Lower lobe of right lung (tissue), 2 donors: ENCODE measurements at regions not wholly inside any gene's neighbourhood (a gene's known extent, or its start where the extent isn't known, plus 50 kb on each side); places are given as distances from the start of the nearest gene placed in this dataset.

Source experiments
- ATAC-seq, 2 donors: fragments of 200-7000 bp; cut with Tn5 transposase; one replicate each; pipeline ENCODE4 v1.9.1; 2020 to 2022; ENCODE audit warnings: mild to moderate bottlenecking in 2 of 2, moderate library complexity in 2 of 2
- DNase-seq: peaks from one replicate; pipeline ENCODE4 v3.0.0-alpha.2; 2020
- H3K27ac ChIP-seq: fragments of 200-600 bp; one replicate; pipeline ENCODE4 v1.8.0; 2022
- H3K27me3 ChIP-seq: fragments of 200-600 bp; one replicate; pipeline ENCODE4 v1.8.0; 2022; ENCODE audit warnings: low read depth
- H3K36me3 ChIP-seq: fragments of 200-600 bp; one replicate; pipeline ENCODE4 v1.8.0; 2022; ENCODE audit warnings: mild to moderate bottlenecking
- H3K4me1 ChIP-seq: fragments of 200-600 bp; one replicate; pipeline ENCODE4 v1.8.0; 2022
- H3K4me3 ChIP-seq: fragments of 200-600 bp; one replicate; pipeline ENCODE4 v1.8.0; 2022; ENCODE audit warnings: mild to moderate bottlenecking
- H3K9me3 ChIP-seq: fragments of 200-600 bp; one replicate; pipeline ENCODE4 v1.8.0; 2022
- intact Hi-C: fragments of 100-400 bp; cut with DNase I; formaldehyde crosslinking; loops from one replicate; pipeline ENCODE4 v1.11.0; 2022
- TF ChIP-seq, protein P1 (sequence below): fragments of 200-600 bp; IDR thresholded peaks from one replicate; pipeline ENCODE4 v1.8.0; 2022; ENCODE audit warnings: antibody characterized with exemption, mild to moderate bottlenecking
- donor health status: DM: no; HTN: yes; CAD: no; lungs with severe emphysema.

DNA sequence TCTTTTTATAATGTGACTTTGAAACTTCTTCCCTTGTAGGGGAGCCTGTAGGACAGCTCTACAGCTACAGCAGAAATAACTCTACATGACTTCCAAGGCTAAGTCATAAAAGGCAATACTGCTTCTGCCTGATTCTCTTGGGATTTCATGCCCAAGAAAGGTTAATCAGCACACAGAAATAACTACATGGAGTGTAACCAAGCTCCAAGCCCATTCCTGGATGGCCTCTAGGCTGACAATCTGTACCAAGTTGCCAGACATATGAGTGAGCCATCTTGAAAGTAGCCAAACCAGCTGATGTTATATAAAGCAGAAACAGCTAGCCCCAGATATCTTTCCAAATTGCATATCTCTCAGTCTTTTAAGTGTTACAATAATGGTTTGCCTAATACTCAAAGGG lies 75.8 kb upstream of the OSTN start:
- Histone ChIP-seq H3K4me1 (no peaks in the 10 kb centered on the region), H3K9me3 (no peaks in the 10 kb centered on the region), H3K4me3 (no peak overlapping the region), H3K36me3 (no peaks in the 10 kb centered on the region), H3K27me3 (no peaks in the 10 kb centered on the region), H3K27ac (no peak overlapping the region)
- no peak for ATAC-seq
- intact Hi-C loops: no loop called here
- DNase-seq: no peak
- TF ChIP-seq, protein P1, sequence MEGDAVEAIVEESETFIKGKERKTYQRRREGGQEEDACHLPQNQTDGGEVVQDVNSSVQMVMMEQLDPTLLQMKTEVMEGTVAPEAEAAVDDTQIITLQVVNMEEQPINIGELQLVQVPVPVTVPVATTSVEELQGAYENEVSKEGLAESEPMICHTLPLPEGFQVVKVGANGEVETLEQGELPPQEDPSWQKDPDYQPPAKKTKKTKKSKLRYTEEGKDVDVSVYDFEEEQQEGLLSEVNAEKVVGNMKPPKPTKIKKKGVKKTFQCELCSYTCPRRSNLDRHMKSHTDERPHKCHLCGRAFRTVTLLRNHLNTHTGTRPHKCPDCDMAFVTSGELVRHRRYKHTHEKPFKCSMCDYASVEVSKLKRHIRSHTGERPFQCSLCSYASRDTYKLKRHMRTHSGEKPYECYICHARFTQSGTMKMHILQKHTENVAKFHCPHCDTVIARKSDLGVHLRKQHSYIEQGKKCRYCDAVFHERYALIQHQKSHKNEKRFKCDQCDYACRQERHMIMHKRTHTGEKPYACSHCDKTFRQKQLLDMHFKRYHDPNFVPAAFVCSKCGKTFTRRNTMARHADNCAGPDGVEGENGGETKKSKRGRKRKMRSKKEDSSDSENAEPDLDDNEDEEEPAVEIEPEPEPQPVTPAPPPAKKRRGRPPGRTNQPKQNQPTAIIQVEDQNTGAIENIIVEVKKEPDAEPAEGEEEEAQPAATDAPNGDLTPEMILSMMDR: no peak

DNA sequence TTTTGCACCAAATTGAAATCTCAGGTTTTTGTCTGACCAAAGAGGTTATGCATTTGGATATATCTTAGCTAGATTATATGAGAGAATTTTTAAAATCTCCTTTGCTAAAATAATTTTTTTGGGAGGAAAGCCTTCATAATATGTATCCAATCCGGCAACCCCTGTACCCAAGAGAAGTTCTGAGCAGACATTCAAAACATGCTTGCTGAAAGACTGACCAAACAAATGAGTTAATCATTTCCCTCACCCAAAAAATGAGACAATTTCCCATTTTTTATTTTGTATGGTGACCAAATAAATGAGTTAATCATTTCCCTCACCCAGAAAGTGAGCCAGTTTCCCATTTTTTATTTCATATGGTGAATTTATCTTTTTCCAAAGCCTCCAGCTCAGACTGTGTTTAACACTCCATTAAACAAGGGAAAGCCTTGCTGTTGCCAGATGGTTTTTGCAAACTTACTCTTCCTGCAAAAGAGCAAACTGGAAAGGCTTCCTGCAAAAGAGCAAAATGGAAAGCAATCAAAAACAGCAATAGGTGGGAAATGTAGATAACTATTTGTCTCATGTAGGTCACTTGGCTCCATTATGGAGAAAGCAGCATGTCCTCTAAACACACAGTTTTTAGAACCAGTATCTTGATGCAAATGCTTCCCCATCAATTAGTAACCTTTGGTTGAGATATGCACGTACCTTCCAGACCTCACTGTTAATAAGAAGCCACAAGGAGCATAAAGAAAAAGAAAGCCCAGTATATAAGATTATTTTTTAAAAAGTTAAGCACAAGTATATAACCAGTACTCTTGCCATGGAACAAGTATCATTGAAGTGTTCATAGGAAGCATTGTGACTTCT lies 78.4 kb upstream of the OSTN start:
- ATAC-seq: no peak
- no peaks in the 10 kb centered on the region for H3K27me3 ChIP-seq
- intact Hi-C loops: no loop called here
- no peak for DNase-seq
- no peaks in the 10 kb centered on the region for H3K4me1 ChIP-seq
- TF ChIP-seq, protein P1: no peak
- H3K9me3 ChIP-seq: no peaks in the 10 kb centered on the region
- no peak overlapping the region for H3K27ac ChIP-seq
- no peaks in the 10 kb centered on the region for H3K36me3 ChIP-seq
- no peak overlapping the region for H3K4me3 ChIP-seq

DNA sequence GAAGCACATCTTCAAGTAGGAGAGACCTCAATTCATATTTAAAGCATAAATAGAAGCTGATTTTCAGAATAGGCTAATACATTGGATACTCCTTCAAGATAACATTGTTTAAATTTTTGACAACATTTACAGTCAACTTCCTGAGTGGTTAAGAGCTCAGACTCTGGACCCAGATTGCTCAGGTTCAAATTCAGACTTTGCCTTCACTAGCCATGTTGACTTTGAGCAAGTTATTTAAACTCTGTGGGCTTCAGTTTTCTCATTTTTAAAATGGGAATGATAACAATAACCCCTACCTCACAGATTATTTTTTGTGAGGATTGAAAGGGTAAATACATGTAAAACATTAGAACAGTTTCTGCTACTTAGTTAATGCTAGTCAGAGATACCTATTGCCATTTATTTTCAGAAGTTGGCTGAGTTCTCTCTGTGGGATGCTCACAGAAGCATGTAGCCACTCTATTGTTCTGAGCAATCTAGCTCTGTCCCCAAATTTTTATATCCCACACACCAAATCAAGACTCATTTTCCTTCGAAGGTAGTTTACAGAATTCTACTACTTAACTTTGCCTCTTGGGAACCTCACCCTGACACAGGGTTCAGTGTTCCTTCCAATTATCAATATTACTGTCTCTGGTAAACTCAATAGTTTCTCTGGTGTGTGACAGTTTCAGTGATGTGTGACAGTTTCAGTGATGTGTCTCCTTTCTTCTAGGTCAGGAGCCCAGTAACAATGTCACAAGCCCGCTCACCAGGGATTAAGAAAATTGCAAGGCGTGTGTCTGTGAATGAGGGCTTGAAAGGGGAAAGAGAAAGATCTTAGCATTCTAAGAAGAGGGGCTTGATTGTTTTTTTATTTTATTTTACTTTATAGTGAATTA lies 79.4 kb upstream of the OSTN start:
- no peak overlapping the region for H3K4me3 ChIP-seq
- H3K27me3 ChIP-seq: no peaks in the 10 kb centered on the region
- H3K27ac ChIP-seq: no peak overlapping the region
- DNase-seq (no peak), ATAC-seq (no peak)
- H3K9me3 ChIP-seq: no peaks in the 10 kb centered on the region
- no peaks in the 10 kb centered on the region for H3K4me1 ChIP-seq
- TF ChIP-seq, protein P1: no peak
- H3K36me3 ChIP-seq: no peaks in the 10 kb centered on the region
- intact Hi-C loops: no loop called here

GRCh38 chr3:191111722-191112121 lies 87.3 kb upstream of the OSTN start:
- no peak for DNase-seq
- no peak overlapping the region for H3K27ac ChIP-seq
- intact Hi-C loops: no loop called here
- no peaks in the 10 kb centered on the region for H3K9me3 ChIP-seq
- H3K4me1 ChIP-seq: no peaks in the 10 kb centered on the region
- no peaks in the 10 kb centered on the region for H3K27me3 ChIP-seq
- H3K36me3 ChIP-seq: no peaks in the 10 kb centered on the region
- TF ChIP-seq, protein P1: no peak
- ATAC-seq: no peak
- H3K4me3 ChIP-seq: no peak overlapping the region

- Histone ChIP-seq H3K27ac (no peak overlapping the region), H3K4me1 (no peaks in the 10 kb centered on the region), H3K36me3 (no peaks in the 10 kb centered on the region), H3K4me3 (no peak overlapping the region), H3K9me3 (no peaks in the 10 kb centered on the region), H3K27me3 (no peaks in the 10 kb centered on the region)
- TF ChIP-seq, protein P1: no peak
- intact Hi-C loops: no loop called here
- DNase-seq: no peak
- ATAC-seq: no peak
Measured at GRCh38 chr3:191105418-191105817, 93.6 kb upstream of the OSTN start.
